OCI-LY1 (cell line): ENCODE measurements at regions not wholly inside any gene's neighbourhood (a gene's known extent, or its start where the extent isn't known, plus 50 kb on each side); places are given as distances from the start of the nearest gene placed in this dataset.

Source experiments
- EZH2 ChIP-seq: fragments of 200-600 bp; sonication (generic), shearing (Covaris generic); IDR thresholded peaks from 2 replicates; pipeline ENCODE4 v1.8.0; 2017; ENCODE audit warnings: borderline replicate concordance, mixed run types, mild to moderate bottlenecking, antibody characterized with exemption, low read length, moderate library complexity, mixed read lengths
- TF ChIP-seq, protein P1 (sequence below): fragments of 200-600 bp; sonication (generic), shearing (Covaris generic); IDR thresholded peaks from 2 replicates; pipeline ENCODE4 v1.5.1; 2017; ENCODE audit warnings: mild to moderate bottlenecking, antibody characterized with exemption, low read length, moderate library complexity, mixed read lengths

DNA sequence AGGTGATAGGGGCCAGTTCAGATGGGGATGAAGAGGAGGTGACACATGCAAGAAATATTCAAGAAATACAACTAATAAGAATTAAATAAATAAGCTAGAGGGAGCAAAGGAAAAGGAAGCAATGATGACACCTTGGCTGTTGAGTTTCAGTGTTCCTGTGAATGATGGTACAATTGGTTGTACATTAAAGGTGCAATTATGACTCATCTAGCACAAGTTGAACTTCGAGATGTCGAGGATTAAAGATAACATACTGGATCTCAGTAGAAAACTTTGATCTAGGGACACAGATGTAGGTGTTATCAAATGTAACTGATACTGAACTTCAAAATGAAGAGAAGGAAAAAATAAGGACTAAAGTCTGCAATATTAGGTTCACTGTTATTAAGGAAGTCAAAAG, 760.6 kb upstream of the CHAC2 start:
- TF ChIP-seq, protein P1, sequence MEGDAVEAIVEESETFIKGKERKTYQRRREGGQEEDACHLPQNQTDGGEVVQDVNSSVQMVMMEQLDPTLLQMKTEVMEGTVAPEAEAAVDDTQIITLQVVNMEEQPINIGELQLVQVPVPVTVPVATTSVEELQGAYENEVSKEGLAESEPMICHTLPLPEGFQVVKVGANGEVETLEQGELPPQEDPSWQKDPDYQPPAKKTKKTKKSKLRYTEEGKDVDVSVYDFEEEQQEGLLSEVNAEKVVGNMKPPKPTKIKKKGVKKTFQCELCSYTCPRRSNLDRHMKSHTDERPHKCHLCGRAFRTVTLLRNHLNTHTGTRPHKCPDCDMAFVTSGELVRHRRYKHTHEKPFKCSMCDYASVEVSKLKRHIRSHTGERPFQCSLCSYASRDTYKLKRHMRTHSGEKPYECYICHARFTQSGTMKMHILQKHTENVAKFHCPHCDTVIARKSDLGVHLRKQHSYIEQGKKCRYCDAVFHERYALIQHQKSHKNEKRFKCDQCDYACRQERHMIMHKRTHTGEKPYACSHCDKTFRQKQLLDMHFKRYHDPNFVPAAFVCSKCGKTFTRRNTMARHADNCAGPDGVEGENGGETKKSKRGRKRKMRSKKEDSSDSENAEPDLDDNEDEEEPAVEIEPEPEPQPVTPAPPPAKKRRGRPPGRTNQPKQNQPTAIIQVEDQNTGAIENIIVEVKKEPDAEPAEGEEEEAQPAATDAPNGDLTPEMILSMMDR, result no peak
- TF ChIP-seq EZH2, result no peak
